HCT116 (cell line): ENCODE measurements at regions not wholly inside any gene's neighbourhood (a gene's known extent, or its start where the extent isn't known, plus 50 kb on each side); places are given as distances from the start of the nearest gene placed in this dataset.

Experiments used
- CEBPB ChIP-seq: IDR thresholded peaks from 2 replicates; pipeline ENCODE4 v1.6.1; 2012; ENCODE audit warnings: low read depth
- EGR1 ChIP-seq: IDR thresholded peaks from 2 replicates; pipeline ENCODE4 v1.6.1; 2012; ENCODE audit warnings: low read depth
- EZH2phosphoT487 ChIP-seq: fragments of 200-600 bp; IDR thresholded peaks from 2 replicates; pipeline ENCODE4 v1.6.1; 2018; ENCODE audit warnings: antibody characterized with exemption, borderline replicate concordance
- POLR2A ChIP-seq: IDR thresholded peaks from 2 replicates; pipeline ENCODE4 v1.7.0; 2011; ENCODE audit warnings: borderline replicate concordance; ENCODE audit not compliant: insufficient read depth, insufficient read length; ENCODE audit errors: extremely low read depth
- POLR2AphosphoS5 ChIP-seq: IDR thresholded peaks from 2 replicates; pipeline ENCODE4 v1.6.1; 2011; ENCODE audit warnings: mild to moderate bottlenecking, low read depth, low read length, moderate library complexity
- SIN3A ChIP-seq: IDR thresholded peaks from 2 replicates; pipeline ENCODE4 v1.6.1; 2012; ENCODE audit warnings: low read depth
- SP1 ChIP-seq: IDR thresholded peaks from 2 replicates; pipeline ENCODE4 v1.6.1; 2012; ENCODE audit warnings: low read depth
- SRF ChIP-seq: IDR thresholded peaks from 2 replicates; pipeline ENCODE4 v1.6.1; 2012; ENCODE audit warnings: low read depth
- TCF7L2 ChIP-seq: IDR thresholded peaks from 2 replicates; pipeline ENCODE4 v1.7.0; 2011; ENCODE audit warnings: borderline replicate concordance, inconsistent platforms; ENCODE audit not compliant: insufficient read depth, insufficient read length; ENCODE audit errors: extremely low read depth
- ZNF274 ChIP-seq: fragments of 200-500 bp; sonication (Bioruptor generic); IDR thresholded peaks from 2 replicates; pipeline ENCODE4 v1.6.1; 2014; ENCODE audit warnings: mild to moderate bottlenecking, low read depth, low read length, inconsistent platforms
- TF ChIP-seq, protein P1 (sequence below), 3 experiments: fragments of 200-600 bp in 1 of 3; sonication (generic) in 1 of 3; IDR thresholded peaks in 2 of 3; conservative IDR thresholded peaks in 1 of 3; 2 replicates each; pipeline ENCODE4 v1.5.1; 2012 to 2017; ENCODE audit warnings: low read depth in 2 of 3, low read length in 2 of 3, antibody characterized with exemption in 1 of 3, borderline replicate concordance in 1 of 3, control low read depth in 1 of 3, mild to moderate bottlenecking in 1 of 3, mixed read lengths in 1 of 3, mixed run types in 1 of 3, moderate library complexity in 1 of 3; ENCODE audit not compliant: insufficient read depth in 1 of 3

GRCh38 chr1:121569428-121569827 is 384.7 kb downstream of the SRGAP2C start:
- TF ChIP-seq, protein P1, sequence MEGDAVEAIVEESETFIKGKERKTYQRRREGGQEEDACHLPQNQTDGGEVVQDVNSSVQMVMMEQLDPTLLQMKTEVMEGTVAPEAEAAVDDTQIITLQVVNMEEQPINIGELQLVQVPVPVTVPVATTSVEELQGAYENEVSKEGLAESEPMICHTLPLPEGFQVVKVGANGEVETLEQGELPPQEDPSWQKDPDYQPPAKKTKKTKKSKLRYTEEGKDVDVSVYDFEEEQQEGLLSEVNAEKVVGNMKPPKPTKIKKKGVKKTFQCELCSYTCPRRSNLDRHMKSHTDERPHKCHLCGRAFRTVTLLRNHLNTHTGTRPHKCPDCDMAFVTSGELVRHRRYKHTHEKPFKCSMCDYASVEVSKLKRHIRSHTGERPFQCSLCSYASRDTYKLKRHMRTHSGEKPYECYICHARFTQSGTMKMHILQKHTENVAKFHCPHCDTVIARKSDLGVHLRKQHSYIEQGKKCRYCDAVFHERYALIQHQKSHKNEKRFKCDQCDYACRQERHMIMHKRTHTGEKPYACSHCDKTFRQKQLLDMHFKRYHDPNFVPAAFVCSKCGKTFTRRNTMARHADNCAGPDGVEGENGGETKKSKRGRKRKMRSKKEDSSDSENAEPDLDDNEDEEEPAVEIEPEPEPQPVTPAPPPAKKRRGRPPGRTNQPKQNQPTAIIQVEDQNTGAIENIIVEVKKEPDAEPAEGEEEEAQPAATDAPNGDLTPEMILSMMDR (IDR thresholded peaks at IDR 0.05 in 2 of 3, conservative IDR thresholded peaks at IDR 0.05 in 1 of 3; ENCODE audit: borderline replicate concordance in 1 of 3, insufficient read depth in 1 of 3, low read depth in 2 of 3, low read length in 2 of 3): no peak
- no peak for TF ChIP-seq POLR2A
- TF ChIP-seq POLR2AphosphoS5: no peak
- no peak for TF ChIP-seq SRF
- no peak for TF ChIP-seq SP1
- TF ChIP-seq ZNF274: no peak
- no peak for TF ChIP-seq SIN3A
- no peak for TF ChIP-seq TCF7L2
- TF ChIP-seq CEBPB: no peak
- no peak for TF ChIP-seq EGR1
- TF ChIP-seq EZH2phosphoT487: no peak
